ENCODE measurements at regions not wholly inside any gene's neighbourhood (a gene's known extent, or its start where the extent isn't known, plus 50 kb on each side); places are given as distances from the start of the nearest gene placed in this dataset.
A peak's percentile ranks its signal among the peaks of the same experiment; 100 is the strongest.

GRCh38 chr2:103959174-103960128 lies 894.5 kb upstream of the POU3F3 start:
- no peak for TF ChIP-seq EZH2 (IDR thresholded peaks at IDR 0.05)
- TF ChIP-seq, protein P1, sequence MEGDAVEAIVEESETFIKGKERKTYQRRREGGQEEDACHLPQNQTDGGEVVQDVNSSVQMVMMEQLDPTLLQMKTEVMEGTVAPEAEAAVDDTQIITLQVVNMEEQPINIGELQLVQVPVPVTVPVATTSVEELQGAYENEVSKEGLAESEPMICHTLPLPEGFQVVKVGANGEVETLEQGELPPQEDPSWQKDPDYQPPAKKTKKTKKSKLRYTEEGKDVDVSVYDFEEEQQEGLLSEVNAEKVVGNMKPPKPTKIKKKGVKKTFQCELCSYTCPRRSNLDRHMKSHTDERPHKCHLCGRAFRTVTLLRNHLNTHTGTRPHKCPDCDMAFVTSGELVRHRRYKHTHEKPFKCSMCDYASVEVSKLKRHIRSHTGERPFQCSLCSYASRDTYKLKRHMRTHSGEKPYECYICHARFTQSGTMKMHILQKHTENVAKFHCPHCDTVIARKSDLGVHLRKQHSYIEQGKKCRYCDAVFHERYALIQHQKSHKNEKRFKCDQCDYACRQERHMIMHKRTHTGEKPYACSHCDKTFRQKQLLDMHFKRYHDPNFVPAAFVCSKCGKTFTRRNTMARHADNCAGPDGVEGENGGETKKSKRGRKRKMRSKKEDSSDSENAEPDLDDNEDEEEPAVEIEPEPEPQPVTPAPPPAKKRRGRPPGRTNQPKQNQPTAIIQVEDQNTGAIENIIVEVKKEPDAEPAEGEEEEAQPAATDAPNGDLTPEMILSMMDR (IDR thresholded peaks at IDR 0.05), result peak; percentile 86

Measured in neural progenitor cell (in vitro differentiated cells).